Stimulated activated CD8-positive, alpha-beta memory T cell treated with anti-CD3 and anti-CD28 coated beads, Interleukin-15, amount 100 ng/mL, for 24 hours (primary cell): ENCODE measurements at regions not wholly inside any gene's neighbourhood (a gene's known extent, or its start where the extent isn't known, plus 50 kb on each side); places are given as distances from the start of the nearest gene placed in this dataset.

Source experiments
- DNase-seq: peaks from one replicate; pipeline ENCODE4 v3.0.0-alpha.2; 2020; ENCODE audit warnings: low read depth

DNA sequence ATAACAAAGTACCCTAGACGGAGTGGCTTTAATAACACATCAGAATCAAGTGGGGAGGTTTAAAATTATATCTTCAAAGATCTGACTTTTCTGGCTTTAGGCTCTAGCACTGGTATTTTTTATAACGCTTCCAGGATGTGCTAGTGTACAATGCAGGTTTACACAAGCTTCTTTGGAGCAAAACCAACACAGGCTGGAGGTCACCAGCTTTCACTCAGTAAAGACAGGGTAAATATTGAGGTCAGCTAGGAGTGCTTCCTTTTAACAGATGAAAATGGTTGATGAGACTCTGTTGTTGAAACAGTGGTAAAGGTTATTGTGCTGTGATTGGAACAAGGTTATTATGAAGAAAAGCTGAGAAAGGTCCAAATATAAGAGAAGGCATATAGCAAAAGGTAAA lies 414.2 kb downstream of the TAF11L14 start:
- DNase-seq, result no peak

DNA sequence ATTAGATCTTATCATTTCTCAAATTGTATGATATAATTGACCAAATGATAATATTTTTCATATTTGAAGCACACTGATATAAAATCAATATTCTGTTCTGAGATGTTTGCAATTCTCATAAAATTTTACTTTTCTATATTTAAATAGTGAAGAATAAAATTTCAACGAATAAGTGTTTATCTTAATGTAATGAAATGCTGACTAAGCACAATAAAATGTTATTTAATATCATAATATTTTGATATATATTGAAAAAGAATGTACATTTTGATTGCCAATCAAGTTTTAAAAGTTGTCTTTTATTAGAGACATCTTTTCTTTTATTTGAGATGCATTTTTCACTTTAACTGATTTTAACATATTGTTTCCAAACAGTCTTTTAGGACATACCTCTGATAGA lies 416.1 kb downstream of the TAF11L14 start:
- DNase-seq, result no peak

DNA sequence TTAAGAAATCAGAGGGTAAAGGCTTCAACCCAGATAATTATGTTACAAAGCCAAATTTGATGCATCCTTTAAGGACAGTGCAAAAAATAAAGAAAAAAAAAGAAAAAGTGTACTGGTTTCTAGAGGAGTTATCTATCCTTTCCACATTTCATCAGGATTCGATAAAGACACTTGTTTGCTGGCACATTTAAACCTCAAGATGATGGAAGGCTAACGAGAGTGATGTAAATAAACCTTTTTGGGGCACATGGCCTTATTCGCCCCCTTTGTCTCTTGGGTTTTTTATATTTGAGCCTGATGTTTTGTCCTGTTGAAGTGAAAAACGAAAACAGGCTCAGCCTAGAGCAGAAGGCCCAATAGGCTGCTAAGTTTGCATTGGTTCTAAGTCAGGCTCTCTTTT lies 416.5 kb downstream of the TAF11L14 start:
- no peak for DNase-seq

DNA sequence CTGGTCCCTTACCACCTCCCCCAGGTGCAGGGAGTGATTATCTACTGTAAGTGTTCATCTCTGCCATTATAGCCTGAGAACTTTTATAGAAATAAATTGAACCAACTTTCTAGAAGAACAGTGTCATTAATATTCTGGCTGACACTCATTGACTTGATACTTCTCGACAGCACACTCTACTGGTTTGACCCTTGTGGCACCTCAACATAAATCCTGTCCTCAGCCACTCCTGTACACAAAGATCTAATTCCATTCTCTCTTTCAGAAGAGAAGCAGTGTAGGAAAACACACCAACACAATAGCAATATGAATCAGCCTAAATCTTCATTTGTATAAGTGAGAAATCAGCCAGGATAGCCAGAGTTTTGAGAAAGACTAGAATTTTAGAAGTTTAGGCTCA lies 417.7 kb downstream of the TAF11L14 start:
- no peak for DNase-seq

DNA sequence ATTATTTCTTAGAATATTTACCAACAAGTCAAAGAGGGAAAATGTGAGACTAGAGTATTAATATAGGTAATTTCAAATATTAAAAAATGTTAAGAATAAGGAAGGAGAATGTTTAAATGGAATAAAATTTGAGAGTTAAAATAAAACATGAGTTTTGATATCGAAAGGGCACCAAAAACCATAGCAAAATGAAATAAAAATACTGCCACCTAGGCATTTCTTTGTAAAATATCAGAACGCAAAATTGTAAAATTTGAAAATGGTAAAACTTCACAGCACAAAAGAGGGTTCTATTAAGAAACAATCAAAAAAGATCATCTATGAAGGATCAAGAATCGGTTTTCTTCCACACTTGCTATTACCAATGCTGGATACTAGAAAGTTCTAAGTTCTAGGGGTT lies 418.3 kb downstream of the TAF11L14 start:
- no peak for DNase-seq

DNA sequence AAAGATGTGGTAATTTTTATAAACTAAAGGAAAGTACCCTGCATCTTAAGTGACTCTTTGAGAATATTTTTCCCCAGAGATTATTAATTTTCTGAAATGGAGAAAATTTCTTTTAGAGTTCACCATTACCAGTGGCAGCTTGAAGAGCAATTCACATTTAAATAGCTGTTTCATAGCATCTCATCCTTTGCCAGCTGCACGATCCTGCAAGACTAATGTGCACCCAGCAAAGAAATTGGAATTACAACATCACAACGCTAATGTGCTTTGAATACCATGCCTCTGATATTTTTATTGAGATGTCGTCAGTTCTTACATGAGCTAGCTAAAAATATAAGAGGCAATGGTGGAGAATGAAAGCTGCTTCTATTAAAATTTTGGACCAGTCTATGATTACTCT lies 423.5 kb downstream of the TAF11L14 start:
- no peak for DNase-seq

DNA sequence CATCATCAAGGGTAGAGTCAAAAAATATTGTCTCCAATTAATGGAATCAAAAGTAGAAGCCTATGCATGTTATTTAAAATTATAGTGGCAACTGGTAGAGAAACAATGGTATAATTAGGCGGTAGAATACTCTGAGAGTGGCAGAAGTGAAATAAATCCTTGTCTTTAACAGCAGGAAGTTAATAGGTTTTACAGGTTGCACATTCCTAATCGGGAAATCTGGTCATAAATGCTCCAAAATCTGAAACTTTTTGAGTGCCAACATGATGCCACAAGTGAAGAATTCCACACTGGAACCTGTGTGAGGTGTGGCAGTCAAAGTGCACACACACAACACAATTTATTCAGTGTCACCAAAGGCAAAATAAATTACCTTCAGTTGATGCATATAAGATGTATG lies 433.4 kb downstream of the TAF11L14 start:
- no peak for DNase-seq

DNA sequence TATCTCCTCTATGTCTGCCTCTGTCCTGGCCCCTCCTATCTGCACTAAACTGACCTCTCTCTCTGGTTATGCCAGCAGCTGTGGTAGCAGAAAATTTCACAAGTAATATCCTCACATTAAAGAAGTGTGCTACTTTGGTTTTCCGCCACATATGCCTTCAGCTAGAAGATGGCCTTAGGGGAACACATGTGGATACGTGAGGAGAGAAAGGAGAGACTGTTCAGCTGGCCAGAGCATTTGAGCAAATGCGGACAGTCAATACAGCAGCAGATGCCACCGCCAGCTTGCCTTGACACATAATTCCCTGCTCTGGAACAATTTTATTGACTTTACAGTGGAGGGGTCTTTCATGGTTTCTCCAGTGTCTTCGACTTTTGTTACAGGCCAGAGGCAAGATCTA lies 434.6 kb downstream of the TAF11L14 start:
- no peak for DNase-seq

DNA sequence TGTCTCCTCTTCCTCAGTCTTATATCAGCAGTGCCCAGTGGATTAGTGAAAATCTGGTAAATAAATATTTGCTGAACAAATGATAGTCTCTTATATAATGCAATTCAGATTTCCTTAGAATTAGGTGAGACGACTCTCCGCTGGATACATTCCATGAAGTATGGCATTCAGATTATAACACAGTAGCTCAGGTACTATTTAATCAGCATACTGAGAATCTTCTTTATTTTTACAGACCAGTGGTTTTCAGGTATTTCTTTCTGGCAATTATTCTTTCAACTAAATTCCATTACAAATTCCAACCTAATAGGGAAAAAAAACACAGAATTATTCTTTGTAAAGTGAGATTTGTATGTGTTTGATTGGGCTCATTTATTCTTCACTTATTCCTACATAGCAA lies 435.5 kb downstream of the TAF11L14 start:
- no peak for DNase-seq

DNA sequence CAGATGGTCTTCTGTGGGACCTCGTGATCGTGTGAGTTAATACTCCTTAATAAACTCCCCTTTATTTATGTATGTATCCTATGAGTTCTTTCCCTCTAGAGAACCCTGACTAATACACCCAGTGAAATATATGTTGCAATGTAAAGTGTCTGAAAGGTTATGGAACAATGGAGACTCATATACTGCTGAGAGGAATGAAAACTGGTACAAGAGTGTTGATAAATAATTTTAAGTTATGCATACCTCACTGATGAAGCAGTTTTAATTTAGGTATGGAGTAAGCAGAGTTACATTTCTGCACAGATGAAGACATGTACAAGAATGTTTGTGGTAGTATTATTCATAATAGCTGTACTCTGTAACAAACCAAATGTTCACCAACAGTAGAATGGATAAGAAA lies 438.3 kb downstream of the TAF11L14 start:
- no peak for DNase-seq

DNA sequence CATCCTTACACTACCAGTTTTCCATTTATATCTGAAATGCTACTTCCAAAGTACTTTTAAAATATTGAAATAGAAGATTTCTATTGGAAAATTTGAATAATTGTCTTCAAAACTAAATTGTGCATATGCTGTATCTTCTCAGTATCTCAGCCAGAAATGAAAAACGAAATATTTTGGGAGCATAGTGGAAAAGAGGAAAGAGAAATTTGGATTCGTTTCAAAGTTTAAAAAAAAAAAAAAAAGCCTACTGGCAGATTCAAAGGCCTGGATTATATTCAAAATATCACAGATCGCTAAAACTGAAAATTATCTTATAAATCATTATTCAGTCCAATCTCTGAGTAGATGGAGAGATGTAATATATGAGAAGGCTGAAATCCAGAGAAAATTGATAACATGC lies 440.7 kb downstream of the TAF11L14 start:
- DNase-seq, result no peak

DNA sequence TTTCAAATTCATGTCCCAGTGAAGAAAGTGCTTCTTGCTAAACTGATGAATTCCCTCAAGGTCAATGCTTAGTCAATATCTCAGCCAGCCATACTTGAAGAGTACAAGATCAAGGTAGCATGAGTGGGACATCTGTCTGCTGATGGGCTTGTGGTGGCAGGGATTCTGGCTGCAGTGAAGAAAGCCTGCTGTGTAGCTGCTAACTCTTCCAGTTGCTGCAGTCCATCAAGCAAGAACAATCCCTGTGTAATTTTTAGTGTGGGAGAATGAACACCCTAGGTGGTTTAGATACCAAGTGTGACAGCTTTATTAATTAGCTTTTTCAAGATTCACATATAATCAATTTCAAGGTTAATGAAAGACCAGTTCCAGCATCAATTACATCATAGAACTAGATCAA lies 443.9 kb downstream of the TAF11L14 start:
- no peak for DNase-seq

DNA sequence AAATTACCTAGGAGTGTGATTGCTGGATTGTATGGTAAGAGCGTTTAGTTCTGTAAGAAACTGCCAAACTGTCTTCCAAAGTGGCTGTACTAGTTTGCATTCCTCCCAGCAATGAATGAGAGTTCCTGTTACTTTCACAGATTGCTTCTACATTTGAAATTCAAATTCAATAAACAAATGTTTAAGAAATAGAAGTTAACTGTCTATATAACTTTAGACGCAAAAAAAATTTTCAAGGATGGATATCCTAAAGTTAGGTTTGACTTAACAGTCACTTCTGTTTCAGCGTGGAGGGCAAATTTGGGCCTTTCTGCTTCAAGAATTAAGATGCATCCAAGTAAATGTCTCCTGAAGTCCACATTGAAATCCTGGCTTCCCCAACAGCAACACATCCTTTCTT lies 445.6 kb downstream of the TAF11L14 start:
- no peak for DNase-seq

DNA sequence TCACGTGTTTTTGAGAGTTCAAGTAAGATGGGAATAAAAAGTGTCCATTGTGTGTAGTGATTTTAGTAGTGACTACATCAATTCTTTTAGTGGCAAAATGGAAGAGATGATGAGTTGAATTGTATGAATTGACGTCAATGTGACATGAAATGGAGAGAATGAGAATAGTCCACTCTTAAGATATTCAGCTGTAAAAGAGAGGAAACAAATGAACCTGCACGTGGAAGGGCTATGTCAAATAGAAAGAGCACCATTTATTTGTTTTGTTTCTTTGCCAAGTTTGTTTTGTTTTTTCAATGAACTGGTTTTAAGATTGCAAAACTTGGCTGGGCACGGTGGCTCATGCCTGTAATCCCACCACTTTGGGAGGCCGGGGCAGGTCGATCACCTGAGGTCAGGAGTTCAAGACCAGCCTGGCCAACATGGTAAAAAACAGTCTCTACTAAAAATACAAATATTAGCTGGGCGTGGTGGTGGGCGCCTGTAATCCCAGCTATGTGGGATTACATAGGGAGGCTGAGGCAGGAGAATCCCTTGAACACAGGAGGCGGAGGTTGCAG lies 453.8 kb downstream of the TAF11L14 start:
- no peak for DNase-seq

DNA sequence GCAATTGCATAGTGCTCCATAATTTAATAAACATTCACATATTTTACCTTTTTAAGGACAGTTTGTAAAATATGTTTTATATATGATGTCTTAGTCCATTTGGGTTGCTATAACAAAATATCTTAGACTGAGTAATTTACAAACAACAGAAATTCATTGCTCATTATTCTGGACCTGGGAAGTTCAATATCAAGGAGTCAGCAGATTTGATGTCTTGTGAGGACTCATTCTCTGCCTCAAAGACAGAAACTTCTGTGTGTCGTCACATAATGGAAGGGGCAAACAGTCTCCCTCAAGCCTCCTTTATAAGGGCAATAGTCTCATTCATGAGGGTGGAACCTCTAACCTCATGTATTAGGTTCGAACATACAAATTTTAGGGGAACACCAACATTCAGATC lies 455.9 kb downstream of the TAF11L14 start:
- DNase-seq, result no peak

DNA sequence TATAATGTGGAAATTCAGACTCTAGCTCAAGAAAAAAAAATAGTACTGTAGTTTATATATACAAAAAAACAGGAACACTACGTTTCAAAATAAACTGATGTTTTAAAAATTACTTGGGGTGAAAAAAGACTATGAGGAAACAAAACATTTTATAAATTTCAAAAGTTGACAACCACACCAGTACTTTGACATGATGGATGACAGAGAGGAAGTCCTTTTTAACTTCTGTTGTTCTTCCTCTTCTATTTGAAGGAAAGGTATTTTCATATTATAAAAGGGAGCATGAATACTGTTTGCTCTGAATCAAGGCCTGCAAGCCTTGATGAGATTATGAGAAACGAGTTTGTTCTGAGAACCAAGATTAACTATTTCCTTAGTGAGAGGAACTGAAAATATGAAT lies 456.9 kb downstream of the TAF11L14 start:
- no peak for DNase-seq

DNA sequence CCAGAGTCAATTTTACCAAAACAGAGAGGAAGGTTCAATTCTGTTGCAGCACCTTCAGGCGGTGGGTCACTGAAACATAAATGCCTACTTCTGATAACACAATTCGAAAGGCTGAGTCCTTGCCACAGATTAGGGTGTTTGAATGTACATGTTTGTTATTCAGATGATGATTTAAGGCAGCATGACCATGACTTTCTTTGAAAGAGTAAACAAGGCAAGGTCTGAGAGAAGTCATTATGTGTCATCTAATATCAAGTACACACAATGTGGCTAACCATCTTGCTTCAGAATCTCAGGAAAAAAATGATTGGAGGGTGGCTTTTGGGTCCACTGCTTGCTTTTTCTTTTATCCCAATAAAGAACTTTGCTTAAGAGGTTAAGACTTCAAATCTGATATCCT lies 457.5 kb downstream of the TAF11L14 start:
- no peak for DNase-seq

DNA sequence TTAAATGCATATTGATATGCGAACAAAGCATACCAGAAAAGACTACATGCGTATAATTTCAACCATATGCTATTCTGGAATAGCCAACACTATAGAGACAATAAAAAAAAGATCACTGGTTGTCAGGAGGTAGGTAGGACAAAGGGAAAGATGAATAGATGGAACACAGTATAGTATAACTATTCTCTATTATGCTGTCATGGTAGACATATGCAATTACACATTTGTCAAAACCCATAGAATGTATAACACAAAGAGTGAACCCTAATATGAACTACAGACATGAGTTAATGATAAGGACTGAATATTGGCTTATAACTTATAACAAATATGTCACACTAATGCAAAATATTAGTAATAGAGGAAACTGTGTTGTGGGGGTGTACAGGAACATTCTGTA lies 460.8 kb downstream of the TAF11L14 start:
- no peak for DNase-seq

DNA sequence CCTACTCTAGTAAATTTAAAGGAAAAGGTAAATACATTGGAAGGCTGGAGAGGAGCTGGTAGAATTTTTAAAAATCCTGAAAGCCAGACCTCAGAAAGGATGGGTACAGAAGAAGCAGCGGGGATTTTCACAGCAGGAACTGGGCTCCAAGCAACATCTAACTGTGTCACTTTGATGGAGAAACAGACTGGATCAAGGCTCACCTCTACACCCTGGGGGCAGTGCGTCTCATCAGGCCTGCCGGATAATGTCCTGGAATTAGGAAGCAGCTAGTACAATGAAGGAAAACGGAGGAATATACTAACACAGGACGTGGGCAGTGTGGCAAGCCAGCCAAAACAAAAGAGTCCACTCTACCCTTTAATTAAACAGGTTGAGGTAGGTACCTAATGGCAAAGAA lies 463.6 kb downstream of the TAF11L14 start:
- no peak for DNase-seq

DNA sequence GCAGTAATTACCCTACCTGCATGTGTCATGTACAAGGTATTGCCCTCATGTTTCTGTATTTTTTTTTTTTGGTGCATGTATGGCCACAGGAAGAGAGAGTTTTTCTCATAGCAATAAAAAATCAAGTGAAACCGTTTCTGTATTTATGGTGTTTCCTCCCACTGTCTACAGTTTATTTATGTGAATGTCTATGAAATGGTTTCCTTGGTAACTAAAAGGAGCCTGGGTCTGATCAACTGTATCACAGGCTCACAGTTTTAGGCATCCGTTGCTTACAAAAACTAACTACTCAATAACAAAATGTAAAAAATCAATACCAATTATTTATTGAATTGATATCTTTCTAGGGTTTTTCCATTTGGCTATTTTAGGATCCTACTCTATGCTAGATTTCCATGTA lies 464.4 kb downstream of the TAF11L14 start:
- no peak for DNase-seq

DNA sequence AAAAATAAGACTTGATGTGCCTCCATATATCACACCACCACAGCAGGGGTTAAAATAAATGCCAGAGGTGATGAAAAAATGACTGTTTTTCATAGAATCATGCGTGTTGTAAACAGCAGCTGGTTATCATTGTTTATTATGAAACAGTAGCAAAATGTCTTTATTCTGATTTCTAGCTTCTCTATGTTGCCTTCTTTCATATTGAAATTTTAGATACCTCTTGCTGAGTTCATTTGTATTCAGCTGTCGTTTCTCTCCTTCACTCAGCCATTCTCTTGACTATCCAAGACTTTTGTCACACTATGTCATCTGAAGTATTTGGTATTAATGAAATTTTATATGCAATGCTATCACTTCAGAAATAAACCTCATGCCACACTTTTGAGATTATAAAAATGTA lies 465.0 kb downstream of the TAF11L14 start:
- DNase-seq, result no peak

DNA sequence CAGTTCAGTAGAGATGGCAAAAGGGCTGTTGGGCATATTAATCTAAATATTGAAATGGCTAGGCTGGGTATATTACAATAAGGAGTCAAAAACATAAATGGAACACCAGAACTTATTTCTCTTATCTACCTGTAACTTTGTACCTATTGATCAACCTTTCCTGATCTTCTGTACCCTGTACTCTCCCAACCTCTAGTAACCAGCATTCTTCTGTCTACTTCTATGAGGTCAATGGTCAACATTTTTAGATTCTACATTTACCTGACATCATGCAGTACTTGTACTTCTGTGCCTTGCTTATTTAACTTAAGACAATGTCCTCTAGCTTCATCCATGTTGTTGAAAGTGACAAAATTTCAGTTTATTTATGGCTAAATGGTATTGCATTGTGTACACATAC lies 467.3 kb downstream of the TAF11L14 start:
- DNase-seq, result no peak

DNA sequence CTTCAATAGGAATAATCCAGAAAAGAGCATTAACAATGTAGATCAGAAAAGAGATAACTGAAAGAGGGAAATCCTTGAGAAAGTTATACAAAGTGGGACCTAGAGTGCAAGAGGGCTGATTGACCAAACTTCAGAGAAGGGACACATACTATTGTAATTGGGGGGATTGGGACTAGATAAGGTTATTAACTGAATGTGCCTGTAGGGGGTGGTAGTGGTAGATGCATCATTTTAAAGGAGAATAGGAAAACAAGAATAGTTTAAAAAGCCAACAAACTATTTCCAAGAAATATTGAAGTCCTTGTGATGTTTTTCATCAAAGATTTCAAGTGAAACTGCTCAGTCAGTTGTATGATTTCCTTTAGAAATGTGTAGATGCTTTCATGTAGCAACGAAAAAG lies 468.5 kb downstream of the TAF11L14 start:
- no peak for DNase-seq

DNA sequence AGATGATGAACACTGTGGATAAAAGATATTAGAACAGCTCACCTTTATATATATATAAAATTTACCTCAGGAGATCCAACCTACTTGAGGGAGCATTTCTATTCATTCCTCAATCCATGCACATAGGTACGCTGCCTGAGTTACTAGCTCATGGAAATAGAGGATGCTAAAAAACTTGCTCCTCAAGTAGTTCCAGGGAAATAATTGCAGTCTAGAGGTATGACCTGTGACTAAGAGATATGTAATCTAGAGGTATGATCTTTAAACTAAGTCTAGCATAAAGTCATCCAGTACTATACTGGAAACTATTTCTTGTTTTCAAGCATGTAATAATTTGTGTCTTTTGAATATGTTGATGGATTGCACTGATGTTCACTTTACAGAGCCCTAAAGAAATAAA lies 471.2 kb downstream of the TAF11L14 start:
- no peak for DNase-seq

DNA sequence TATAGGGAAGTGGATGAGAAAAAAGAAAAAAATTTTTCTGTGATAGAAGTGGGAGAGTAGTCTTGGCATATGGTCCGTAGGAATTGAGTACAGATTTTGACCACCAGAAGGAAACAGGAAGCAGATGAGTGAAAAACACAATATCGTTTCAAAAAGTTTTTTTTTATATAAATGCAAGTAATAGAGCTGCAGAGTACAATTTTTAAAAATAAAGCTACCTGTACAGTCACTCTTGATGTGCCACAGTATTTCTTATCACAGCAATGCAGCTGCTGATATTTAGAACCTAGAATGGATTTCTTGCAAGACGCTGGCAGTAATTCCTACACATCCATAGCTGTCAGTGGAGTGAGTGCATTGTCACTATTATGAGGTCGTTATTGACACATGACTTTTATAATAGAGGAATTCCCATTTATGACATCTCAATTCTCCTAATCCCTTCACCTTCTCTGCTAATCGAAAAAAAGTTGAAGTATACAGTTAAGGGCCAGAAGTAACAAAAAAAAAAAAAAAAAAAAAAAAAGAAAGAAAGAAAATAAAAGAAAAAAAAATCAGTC lies 477.7 kb downstream of the TAF11L14 start:
- DNase-seq, result no peak
